D341Med (cell line): ENCODE measurements at regions not wholly inside any gene's neighbourhood (a gene's known extent, or its start where the extent isn't known, plus 50 kb on each side); places are given as distances from the start of the nearest gene placed in this dataset.

Experiments used
- DNase-seq: peaks from one replicate; pipeline ENCODE4 v3.0.0; 2012; ENCODE audit warnings: low spot score

DNA sequence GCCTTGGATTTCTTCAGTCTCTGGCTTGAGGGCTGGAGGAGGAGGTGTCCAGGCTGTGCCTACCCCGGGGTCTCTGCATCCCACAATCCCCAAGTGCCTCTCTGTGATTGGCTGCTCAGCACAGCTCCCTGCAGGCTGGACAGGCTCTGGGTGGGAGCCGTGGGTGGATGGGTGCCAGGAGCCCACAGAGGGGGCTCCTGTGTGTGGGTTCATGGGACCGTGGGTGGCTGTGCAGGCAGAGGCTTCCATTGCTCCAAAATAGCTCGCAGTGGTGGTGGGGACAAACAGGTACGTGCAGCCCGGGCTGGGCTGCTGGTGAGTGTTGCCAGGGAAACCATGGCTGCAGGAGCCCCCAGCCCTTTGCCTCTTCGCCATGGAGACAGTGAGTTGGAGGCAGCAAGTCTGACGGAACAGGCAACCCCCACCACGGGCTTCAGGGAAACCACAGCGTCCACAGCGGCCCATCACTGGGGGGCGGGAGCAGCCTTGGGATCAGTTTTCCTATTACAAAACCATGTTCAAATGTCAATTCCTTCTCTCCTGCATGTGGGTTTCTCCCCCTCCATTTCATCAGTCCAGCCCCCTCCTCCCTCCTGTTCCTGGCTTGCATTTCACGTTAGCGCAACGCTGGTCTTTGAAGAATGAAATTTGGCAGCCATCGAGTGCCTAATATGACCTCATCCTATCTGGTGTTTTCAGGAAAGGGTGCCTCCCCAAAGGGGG is 155.2 kb downstream of the TRIM29 start:
- no peak for DNase-seq

- no peak for DNase-seq
Measured at GRCh38 chr11:119980431-119980830, 157.5 kb downstream of the TRIM29 start.

DNA sequence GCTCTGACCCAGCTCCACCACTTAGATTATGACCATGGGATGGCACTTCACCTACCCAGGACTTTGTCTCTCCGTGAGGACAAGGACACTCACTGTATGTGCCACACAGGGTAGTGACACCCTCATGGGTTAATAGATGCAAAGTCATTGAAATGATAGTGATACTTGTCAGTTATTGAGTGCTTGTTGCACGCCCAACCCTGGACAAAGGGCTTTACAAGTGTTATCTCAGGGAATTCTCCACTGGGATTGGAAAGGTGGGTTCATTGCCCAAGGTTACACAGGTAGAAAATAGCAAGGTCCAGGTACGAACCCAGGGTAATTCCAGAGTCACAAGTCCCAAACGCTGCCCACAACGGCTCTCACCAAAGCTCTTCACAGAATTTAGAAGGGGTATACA is 158.2 kb downstream of the TRIM29 start:
- no peak for DNase-seq

DNA sequence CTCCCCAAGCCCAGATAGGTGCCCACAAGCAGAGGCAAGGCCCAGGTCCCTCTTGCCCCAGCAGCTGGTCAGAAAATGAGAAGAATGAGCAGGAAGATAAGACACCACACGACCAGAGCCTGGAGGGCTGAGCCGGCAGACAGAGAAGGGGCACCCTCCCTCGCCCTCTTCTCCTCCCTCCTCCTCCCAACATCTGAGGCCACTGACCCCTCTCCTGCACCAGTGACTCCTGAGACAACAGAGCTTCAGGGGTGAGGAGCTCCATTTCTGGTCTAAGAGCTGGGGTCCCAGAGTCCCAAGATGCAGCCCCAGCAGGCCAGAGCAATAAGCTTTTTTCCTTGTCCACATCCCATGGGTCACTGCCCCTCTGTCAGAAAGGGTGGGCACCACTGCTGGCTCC is 159.2 kb downstream of the TRIM29 start:
- DNase-seq = no peak

- no peak for DNase-seq
Measured at GRCh38 chr11:119977881-119978280, 160.0 kb downstream of the TRIM29 start.

GRCh38 chr11:119977561-119977860 is 160.4 kb downstream of the TRIM29 start:
- DNase-seq = no peak

DNA sequence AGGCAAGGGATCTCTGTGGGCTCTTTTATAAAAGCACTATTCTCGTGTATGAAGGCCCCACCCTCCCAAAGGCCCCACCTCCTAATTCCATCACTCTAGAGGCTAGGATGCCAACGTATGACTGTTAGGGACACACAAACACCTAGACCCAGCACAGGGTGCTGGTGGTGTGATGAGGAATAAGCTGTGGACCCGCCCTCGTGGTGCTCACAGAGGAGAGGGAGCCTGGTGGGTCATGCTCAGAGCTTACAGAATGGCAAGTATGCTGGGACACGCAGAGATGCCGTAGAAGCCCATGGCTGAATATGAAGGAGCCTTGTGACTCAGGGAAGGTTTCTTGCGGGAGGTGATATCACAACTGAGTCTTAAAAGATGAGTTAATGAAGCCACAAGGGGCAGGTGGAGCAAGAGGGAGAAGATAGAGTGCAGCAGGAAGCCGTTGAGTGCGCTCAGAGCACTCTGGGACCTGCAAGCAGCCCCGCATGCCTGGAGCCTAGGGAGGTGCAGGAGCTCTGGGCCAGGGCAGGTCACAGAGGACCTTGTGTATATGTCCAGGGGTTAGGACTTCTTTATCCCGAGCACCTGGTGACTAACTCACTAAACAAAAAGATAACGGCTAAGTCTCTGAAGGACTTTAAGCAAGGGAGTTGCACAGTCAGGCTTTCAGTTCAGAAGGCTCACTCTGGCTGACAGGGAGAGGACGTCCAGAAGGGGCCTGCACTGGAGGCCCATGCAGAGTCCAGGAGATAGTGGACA is 160.9 kb downstream of the TRIM29 start:
- DNase-seq = no peak

- peak; percentile 81 for DNase-seq
Measured at GRCh38 chr11:119975561-119976152, 162.3 kb downstream of the TRIM29 start.

DNA sequence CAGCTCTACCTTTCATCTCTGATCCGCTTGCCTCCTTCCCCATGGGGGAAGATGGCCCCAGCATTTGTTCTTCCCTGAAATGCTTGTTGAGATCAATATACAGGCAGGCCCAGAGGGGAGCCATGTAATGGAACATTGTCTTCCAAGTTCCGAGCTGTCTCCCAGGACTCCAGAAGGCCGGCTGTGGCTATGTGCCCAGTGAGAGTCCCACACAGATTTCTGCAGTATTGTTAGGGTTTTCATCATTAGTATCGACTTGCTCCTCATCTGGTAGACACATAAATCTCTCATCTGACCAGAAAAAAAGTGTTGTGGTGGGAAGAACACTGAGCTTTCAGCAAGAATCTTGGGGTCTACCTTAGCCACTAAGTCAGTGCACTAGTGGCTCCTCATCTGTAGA is 163.4 kb downstream of the TRIM29 start:
- DNase-seq = no peak

- no peak for DNase-seq
Measured at GRCh38 chr11:119974051-119974450, 163.9 kb downstream of the TRIM29 start.

DNA sequence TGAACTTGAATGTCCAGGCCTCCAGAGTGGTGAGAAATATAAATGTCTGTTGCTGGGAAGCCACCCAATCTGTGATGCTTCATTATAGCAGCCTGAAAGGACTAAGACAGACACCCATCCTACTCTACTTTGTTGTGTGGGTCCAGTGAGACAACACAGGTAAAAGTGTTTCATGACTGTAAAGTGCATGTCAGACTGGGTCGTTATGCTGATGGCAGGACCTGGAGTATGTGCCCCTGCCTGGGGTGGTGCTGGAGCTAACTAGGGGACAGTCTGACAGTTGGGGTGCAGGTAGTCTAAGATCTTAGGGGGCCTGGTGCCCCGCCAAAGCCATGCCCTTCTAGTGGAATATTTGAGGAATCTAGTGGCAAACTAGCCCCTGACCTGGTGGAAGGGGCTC is 165.6 kb downstream of the TRIM29 start:
- DNase-seq = no peak

GRCh38 chr11:119970555-119971304 is 167.2 kb downstream of the TRIM29 start:
- no peak for DNase-seq

DNA sequence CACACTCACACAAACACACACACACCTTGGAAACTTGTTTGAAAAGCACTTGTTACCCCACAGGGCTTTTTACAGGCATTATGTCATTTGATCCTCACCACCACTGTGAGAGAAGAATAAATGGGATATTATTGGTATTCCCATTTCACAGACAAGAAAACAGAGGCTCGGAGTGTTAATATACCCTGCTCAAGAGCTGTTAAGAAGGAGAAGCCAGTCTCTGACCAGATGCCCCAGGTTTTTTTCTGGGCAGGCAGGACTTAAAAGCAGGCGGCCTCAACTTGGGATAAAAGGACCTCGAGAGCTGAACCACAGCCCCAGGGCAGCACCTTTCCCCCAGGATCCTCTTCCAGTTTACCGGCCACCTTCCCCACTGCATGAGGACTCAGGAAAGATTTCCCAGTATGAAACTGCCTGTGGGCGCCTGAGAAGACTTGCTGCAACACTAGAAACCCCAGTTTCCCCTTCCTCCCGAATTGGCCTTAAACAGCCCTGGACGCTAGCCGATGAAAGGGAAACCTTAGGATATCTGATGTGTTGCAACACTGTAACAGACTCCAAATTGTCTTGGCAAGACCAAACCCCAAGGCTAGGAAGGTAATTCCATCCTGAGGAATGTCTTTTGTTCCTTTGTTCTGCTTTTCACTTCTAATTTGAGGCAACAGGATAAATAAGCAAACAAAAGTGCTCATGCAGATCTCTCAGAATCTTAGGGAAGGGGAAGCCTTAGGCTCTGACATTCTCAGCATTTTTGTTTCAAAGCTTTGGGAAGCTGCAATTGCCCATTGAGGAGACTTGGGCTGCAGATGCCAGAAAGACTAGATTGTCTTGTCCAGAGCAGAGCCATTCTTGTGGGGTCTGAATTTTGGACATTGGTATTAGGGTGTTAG is 173.5 kb downstream of the TRIM29 start:
- DNase-seq = no peak

GRCh38 chr11:119957951-119958350 is 180.0 kb downstream of the TRIM29 start:
- DNase-seq = no peak

DNA sequence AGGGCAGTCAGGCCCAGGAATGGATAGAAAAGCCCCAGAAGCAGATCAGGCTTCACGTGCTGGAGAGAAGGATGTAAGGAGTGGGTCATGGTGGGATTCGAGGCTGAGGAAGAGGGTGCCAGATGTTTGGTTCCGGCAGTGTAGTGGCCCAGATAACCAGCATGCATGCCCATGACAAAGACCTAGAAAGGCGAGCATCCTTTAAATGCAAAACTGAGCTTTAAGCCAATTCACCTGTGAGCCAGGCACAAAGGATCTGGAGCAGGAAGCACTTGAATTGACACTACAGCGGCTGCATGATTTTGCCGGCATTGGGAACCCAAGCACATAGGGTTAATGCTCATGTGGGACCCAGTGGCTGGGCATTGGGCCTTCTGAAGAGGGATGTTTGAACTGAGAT is 185.5 kb downstream of the TRIM29 start:
- no peak for DNase-seq

DNA sequence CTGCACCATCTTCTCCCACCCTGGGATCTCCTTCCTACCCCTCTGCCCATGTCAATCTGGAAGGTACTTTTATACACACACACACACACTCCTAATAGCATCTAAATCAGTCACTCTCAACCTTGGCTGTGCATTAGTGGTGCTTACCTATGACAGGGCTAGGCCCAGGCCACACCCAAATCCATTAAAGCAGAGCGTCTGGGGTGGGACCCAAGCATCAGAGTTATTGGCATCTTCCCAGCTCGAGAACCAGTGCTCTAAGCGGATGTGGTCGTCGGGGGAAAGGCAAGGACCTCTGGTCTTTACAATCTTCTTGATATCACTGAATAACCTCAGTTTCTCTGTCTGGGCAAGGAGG is 194.6 kb downstream of the TRIM29 start:
- DNase-seq = no peak

GRCh38 chr11:119942583-119943297 is 195.2 kb downstream of the TRIM29 start:
- no peak for DNase-seq

DNA sequence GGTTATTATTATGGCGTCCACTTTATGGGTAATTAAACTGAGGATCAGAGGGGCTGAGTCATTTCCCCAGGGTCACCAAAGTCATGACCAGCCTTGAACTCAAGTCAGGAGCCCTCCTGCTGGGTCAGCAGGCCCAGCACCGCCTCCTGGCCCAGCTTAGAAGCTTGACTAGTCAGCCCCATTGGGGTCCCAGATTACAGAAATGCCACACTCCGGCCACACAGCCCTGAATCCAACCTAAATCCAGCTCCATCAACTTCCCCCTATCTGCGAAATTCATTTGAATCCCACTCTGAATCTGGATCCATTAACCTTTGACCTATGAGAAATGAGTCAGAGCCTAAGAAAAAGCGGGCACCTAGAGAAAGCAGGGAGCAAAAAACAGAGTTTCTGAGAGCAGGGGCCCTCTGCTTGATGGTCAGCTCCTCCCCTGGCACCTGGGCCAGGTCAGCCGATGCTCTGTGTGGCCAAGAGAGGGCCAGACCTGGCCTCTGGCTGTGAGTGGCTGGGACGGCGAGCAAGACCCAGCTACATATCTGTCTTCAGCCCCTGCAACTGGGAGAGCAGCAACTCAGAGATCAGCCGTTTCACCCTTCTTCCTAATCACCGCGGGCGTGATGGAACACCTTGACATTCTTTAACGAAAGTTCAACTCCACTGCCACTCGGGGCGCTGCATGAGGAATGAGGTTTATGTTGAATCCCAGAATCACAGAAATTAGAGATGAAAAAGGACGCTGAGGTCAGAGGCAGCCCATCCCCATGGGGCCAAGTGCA is 196.1 kb downstream of the TRIM29 start:
- no peak for DNase-seq

GRCh38 chr11:119941171-119941570 is 196.7 kb downstream of the TRIM29 start:
- DNase-seq = no peak

GRCh38 chr11:119940401-119940976 is 197.4 kb downstream of the TRIM29 start:
- no peak for DNase-seq
